NCI-H2196 (cell line): ENCODE measurements at regions not wholly inside any gene's neighbourhood (a gene's known extent, or its start where the extent isn't known, plus 50 kb on each side); places are given as distances from the start of the nearest gene placed in this dataset.
"Not testable (repeated sequence)": the region's sequence is repeated elsewhere in the genome, so short reads cannot be mapped to it uniquely, and the experiment has no call there.

Experiments used
- DNase-seq: peaks from one replicate; lab custom pipeline; 2025; ENCODE audit not compliant: unreplicated experiment; lab: John Stamatoyannopoulos, UW

DNA sequence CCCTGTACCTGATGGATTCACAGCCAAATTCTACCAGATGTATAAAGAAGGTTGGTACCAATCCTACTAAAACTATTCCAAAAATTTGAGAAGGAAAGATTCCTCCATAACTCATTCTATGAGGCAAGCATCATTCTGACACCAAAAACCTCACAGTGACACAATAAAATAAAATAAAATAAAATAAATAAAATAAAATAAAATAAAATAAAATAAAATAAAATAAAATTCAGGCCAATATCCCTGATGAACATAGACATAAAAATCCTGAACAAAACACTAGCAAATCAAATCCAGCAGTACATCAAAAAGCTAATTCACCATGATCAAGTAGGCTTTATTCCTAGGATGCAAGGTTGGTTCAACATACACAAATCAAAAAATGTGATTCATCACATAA lies 108.1 kb downstream of the PROX1 start:
- DNase-seq, result not testable (repeated sequence)

DNA sequence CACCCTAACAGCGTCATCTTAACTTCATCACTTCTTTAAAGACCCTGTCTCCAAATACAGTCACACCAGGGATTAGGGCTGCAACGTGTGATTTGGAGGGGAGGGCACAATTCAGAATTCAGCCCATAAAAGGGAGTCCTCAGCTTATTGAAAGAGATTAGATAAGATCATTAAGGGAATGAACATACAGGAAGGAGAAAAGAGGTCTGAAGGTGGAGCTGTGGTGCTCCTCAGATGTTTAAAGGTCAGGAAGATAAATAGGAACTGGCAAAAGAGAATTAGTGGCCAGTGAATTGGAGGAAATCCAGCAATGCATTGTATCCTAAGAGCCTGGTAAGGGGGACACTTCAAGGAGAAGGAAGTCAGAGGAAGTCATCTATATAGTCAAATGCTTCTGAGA lies 113.5 kb downstream of the PROX1 start:
- no peak for DNase-seq

DNA sequence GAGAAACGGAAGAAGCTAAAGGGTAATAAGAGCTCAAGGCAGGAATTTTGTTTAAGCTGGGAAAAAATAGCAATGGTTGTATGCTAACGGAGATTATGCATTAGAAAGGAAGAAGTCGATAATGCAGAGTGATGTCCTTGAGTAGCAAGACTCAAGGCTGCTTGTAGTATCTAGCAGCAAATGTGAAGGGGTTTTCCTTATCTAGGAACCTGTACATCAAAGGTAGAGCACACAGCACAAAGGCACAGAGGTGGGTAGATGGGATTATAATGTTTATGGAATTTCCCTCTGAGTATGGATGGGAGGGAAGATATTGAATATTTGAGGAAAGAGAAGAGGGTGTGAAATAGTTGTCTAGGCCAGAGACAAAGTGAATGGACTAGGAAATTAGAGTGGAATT lies 114.1 kb downstream of the PROX1 start:
- no peak for DNase-seq

DNA sequence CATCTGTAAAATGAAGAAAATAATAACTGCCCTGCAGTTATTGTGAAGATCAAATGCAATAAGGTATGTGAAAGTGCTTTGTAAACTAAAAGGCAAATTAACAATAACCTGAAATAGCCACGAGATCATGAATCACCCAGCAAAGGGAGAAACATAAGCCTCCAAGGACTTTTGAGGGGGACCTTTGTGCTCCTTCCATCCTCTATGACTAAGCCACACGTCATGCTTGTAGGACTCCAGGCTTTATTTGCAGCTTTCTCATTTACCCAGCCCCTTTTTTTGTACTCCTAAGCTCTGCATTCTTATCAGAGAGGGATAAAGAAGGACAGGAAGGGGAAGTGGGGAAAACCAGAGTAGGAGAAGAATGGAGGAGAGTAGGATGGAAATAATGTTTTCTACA lies 115.1 kb downstream of the PROX1 start:
- DNase-seq, result no peak

DNA sequence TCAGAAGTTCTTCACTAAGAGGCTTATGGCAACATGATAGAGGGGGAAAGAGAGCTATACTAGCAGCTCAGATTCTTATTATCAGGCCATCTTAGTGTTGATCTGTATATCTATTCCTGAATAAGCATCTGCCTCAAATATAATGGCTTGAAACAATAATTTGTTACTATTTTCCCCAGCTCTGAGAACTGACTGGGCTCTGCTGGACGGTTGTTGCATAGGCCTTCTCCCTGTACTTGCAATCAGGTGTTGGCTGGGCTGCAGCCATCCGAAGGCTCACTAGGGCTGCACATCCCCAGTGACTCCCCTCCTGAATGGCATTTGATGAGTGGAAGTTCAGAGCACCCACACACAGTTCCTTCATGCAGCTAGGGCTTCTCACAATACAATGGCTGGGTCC lies 116.0 kb downstream of the PROX1 start:
- no peak for DNase-seq

DNA sequence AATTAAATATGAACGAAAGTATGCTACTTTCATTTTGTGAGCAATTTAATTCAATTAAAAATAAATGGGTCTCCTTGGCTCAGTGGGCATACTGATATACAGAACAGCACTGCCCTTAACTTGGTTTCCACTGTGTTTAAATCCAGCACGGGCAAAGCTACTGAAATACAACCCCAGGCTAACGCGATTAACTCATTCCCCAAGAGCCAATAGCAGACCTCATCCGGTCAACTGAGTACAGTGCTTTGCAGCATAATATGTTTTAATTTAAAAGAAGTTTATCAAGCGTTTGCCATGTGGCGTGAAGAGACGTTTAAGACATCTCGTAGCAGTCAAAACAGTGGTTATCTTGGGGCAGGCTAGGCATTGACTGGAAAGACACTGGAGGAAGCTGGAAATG lies 118.6 kb downstream of the PROX1 start:
- no peak for DNase-seq

DNA sequence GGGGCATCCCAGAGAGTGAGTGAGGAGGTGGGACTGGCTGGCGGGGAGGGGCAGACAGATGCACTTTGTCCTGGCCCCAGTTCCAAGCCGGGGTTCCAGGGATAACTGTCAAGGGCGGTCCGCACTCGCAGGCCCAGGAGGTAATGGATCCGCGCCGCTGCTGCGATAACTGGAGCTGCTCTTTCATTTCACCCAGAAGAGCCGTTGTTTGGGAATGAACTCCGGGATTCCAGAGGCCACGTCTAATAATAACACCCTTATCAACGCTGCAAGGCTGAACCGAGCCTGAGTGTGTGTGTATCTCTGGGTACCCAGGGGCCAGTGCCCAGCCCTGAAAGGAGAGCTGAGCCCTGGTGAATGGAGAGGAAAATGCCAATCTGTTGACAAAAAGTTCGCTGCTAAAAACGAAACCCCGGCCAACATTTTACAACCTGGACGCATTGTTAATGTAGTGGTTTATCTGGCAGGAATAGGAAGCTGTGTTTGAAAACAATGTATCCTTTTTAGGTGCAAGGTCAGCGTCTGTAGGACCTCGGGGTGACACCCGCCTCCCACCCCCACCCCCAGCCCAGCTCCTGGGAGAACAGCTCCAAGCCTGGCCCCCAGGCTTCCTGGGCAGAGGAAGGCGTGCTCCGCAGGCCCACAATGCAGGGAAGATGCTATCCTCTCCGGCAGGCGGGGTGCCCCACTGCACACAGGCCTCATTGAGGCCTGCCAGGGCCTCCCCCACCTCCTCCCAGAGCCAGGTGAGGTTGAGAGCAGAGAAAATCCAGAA lies 119.7 kb downstream of the PROX1 start:
- DNase-seq, result no peak

DNA sequence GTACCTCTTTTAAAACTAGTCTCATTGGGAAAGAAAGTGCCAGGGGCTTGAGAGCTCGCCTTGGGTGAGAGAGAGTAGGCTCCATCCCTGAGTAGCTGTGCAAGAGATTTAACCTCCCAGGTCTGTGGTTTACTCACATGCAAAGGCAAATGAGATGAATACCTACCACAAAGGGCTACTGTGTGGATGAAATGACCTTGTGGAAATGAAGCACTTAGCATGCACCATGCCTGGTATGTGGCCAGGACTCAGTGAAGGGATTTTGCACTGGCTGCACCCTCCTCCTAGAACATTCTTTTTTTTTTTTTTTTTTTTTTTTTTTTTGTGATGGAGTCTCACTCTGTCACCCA lies 120.3 kb downstream of the PROX1 start:
- DNase-seq, result no peak

DNA sequence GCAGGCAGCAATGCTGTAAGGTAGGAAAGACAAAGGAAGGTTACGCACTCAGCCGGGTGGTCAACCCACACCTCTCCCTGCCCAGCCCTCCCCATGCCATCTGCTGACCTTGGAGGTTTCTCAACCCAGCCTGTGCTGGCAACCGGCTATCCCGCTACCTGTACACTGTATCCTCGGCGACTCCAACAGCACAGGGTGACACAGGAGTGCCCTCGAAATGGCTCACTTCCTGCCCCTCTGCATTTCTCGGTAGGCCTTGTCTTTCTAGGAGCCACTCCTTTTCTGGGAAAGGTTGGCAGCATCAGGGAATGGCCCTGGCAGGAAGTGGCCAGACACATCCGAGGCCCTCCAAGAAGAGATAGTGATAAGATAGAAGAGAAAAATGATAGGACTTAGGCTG lies 124.0 kb downstream of the PROX1 start:
- DNase-seq, result no peak

DNA sequence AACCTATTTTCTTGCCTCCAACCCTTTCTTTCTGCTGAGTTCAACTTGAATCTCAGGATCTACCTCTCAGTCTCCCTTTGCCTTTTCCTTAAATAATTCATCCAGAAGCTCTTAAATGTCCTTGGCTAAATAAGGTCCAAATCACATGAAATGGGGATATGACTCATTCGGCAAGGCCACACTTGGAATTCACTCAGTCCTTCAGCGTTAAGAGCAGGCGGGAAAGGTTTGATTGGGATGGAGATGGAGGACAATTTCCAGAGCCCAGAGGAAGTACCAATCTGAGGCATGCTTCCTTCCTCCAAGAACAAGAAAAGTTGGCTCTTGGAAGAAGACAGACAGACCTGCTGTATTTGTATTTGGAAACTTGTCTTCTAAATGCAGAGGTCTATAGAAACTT lies 128.5 kb downstream of the PROX1 start:
- DNase-seq, result no peak

DNA sequence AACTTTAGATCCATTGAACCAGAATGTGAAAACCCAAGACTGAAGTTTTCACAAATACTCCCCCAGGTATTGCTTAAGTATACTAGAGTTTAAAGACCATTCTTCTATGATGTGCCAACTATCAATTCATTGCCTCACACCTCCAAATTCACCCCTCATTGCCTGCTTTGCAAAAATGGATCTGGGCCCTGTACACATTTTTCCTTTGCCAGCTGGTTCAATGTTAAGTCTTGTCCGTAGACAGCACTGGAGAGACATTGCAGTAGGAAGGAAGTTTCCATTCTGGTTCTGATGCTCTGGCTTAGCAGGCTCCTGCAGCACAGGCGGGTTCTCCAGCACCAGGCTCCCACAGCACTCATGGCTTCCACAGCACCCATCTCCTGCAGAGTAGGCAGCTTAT lies 130.0 kb downstream of the PROX1 start:
- DNase-seq, result no peak

DNA sequence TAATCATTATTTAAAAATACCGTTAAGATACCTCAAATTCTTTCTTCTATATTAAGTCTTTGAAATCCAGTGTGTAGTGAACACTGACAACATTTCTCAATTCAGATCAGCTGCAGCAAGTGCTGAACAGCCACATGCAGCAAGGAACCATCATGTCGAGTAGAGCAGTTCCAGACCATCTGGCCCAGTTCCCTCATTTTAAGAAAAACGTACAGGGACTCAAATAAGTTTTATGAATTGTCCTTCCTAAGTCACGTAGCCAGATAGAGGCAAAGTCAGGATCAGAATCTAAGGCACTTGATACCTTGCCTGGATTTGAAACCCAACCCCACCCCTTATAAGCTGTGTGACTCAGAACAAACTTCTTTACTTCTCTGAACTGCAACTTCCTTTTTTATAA lies 132.4 kb downstream of the PROX1 start:
- no peak for DNase-seq

DNA sequence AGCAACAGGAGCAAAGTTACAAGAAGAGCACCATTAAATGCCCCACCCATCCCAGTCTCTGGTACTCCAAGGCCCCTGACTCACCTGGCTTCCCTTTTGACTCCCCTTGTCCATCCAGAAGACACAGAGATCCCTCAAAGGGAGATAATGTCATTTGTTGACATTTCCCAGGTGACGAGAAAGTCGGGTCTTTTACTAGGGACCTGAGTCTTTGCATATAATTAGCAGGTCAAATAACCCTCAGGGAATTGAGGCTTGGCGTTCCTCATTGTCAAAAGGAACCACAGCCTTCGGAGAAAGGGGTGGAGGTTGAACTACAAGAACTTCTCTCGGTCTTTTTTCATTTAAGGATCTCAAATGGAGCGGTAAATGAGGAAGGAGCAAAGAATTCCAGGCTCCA lies 133.2 kb downstream of the PROX1 start:
- DNase-seq, result no peak

DNA sequence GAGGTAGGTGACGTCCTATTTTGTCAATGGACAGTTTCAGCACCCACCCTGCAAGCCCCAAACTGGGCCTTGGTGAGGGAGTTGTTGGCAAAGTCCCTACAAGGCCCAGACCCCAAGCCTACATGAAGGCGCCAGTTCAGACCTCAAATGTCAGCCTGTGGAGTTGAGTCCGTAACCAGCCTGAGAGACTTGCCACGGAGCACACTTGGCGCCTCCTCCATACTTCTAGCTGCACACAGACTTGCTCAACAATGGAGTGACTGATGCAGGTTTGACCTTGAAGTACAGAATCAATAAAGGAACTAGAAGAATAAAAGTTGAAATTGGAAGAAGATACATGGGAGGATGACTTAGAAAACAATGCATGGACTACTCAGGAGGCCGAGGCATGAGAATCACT lies 134.3 kb downstream of the PROX1 start:
- DNase-seq, result no peak

DNA sequence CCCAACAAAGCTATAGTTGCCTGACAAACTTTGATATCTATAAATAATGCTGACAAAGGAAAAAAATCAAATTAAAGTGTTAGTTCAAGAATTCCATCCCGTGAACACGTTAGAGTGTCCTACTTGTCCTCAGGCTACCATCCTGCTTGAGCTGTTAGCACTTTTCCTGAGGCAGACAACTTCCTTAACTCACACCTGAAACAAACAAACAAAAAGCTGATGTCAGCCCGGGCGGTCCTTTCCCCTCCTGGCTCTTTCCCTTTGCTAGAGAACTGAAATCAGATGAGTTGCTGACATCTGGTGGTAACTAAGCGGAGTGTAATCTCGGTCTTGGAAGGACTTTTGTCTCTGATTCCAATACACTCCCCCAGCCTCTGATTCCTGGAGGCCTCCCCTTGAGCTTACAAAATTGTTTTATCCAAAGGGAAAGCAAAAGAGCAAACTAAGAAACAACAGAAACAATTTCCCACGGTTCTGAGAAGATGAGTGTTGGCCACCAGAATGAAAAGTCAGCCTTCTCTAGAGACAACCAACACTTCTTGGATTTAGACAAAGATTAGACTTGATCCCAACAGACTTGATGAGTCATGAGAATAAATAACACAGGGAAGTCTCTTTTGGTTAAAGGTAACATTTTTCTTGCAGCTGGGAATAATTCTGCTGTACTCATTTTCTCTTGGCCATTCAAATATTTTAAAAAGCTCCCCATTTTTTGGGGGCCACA lies 135.4 kb downstream of the PROX1 start:
- peak; percentile 83 for DNase-seq

DNA sequence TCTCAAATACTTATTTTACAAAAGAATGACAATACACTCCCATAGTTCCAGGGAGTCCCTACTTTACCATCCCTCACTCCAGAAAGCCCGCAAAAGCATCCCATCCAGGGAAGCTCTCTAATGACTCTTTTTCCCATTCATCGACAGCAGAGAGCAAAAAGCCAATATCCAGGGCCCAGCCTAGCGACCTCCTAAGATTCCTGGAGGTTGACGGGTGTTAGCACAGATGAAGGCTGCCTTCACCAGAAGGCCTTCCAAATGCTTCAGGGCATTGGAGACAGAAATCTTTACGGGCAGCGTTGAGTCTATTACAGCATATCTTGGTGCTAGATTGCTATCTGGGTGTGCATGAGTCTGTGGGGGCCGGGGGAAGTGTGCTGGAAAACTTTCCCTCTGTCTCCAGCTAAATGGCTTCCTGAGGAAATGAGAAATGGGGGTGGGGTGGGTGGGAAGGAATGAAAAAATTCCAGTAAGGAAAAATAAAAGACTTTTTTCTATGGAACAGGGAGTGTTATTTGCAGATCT lies 136.6 kb downstream of the PROX1 start:
- no peak for DNase-seq

DNA sequence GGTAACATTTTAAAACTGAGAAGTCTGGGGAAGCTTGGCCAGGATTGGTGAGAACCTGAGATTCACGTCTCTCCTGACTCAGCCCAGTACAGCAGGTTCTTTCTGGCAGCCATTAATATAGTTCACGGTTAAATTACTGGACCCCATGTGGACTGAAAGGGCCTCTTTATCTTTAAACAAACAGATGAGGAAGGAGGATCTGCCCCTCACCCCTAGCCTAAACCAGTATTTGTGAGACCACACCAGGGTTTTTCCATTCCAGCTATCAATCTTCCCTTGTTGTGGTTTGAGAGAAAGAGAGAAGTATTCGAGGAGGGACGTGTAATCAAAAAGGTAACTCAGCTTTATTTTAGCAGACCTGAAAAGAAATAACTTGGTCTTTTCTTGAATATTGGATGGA lies 137.1 kb downstream of the PROX1 start:
- DNase-seq, result no peak

DNA sequence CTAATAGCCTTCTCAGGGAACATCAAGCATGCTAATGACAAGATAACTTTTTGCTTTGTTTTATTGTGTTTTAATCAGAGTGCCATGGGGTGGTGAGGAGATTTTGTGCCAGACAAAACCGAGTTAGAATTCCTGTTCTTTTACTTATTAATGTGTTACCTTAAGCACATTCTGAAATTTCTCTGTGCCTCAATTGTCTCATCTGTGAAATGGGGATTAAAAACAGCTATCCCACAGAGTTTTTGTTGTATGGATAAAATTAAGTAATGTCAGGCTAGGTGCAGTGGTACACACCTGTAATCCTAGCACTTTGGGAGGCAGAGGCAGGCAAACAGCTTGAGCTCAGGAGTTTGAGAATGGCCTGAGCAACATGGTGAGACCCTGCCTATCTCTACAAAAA lies 138.0 kb downstream of the PROX1 start:
- no peak for DNase-seq

DNA sequence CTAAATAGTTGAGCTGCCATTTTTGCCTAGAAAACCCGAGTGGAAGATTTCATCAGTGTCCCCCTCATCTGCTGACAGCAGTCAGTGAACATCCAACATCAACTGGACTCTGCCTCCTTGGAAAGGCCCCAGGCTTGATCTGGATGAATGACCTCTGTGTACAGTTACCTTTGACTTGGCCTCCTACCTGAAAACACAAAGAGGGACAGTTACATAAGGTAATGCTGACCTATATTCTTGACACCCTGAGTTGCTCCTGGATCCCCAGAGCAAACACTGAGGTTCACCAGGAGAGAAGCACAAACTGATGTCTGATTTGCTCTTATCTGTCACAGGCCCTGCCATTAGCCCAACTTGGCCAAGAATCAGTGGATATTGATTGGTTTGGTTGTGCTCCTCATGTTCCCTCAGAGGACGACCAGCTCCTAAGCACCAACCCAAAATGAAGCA lies 138.9 kb downstream of the PROX1 start:
- no peak for DNase-seq

DNA sequence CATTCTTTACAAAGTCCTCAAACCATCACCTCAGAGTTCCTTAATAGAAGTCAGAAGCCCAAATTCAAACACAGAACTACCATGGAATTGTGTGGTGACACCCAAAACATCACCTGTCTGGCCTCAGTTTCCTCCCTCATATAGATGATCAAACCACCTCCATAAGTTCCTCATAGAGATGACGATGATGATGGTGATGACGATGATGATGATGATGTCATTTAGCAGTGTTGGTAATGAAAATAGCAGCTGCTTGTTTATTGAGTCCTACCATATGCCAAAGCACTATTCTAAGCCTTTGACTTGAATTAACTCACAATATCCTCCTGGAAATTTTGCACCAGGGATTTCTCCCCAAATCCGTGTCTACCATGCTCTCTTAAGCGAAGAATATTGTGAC lies 139.9 kb downstream of the PROX1 start:
- DNase-seq, result no peak

DNA sequence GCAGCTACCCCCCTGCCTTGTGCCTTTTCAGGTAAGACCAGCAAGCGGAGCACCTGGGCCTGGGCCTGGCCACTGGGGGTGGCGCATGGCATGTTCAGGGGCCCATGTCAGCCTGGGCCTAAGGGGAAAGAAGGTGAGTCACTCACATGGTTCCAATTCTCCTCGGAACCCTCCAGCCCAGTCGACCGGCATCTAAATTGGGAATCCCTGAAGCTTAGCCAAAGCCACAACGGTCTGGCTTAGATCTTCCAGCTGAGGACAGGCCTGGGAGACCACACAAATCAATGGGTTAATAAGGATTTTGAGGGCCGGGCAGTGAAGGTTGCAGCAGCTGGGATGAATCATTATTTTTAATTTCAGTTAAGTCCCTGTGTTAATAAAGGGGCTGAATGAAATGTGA lies 145.1 kb upstream of the SMYD2 start:
- no peak for DNase-seq

DNA sequence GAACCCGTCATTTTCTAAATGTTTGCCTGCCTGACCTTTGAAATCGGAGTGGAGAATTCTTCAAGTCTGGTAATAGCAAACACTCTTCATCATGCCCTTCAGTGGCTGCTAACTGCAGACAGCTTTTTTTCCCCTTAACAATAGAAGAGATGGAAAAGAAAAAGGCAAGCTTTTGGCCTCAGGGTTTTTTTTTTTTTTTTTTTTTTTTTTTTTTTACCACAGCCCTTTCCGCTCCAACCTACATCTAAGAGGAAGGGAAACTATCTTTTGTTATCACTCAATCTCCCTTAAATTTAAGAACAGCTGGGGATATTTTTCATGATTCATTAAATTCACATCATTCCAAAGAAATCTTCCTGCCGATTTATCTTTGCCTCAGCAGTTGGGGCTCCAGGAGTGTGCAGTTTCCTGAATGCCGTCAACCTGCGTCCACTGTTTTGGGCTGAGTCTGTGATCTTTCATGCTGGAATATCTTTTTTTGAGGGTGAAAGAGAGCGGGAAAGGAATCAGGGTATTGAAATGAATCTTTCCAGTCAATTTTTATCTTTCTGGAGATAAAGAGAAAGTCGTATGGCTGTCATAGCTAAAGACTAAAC lies 144.5 kb upstream of the SMYD2 start:
- no peak for DNase-seq
